ES-I3 (cell line): ENCODE measurements at regions not wholly inside any gene's neighbourhood (a gene's known extent, or its start where the extent isn't known, plus 50 kb on each side); places are given as distances from the start of the nearest gene placed in this dataset.
"Not testable (repeated sequence)": the region's sequence is repeated elsewhere in the genome, so short reads cannot be mapped to it uniquely, and the experiment has no call there.

ENCODE experiments used
- H3K36me3 ChIP-seq: 2 replicates; pipeline ENCODE4 v1.6.1; 2013; ENCODE audit warnings: mild to moderate bottlenecking, low read length, control low read depth, moderate library complexity; ENCODE audit not compliant: insufficient read depth
- H3K4me1 ChIP-seq: 2 replicates; pipeline ENCODE4 v1.6.1; 2013; ENCODE audit warnings: mild to moderate bottlenecking, control low read depth, low read length; ENCODE audit not compliant: insufficient read depth
- H3K9ac ChIP-seq: 2 replicates; pipeline ENCODE4 v1.6.1; 2013; ENCODE audit warnings: low read depth, mild to moderate bottlenecking, low read length, moderate library complexity
- H3K9me3 ChIP-seq: 2 replicates; pipeline ENCODE4 v1.6.1; 2013; ENCODE audit warnings: mild to moderate bottlenecking, low read length, moderate library complexity; ENCODE audit not compliant: control insufficient read depth, insufficient read depth

GRCh38 chr13:46448148-46448547 is 61.1 kb upstream of the RUBCNL start:
- H3K4me1 ChIP-seq, H3K36me3 ChIP-seq, H3K9me3 ChIP-seq, H3K9ac ChIP-seq: not testable (repeated sequence)

DNA sequence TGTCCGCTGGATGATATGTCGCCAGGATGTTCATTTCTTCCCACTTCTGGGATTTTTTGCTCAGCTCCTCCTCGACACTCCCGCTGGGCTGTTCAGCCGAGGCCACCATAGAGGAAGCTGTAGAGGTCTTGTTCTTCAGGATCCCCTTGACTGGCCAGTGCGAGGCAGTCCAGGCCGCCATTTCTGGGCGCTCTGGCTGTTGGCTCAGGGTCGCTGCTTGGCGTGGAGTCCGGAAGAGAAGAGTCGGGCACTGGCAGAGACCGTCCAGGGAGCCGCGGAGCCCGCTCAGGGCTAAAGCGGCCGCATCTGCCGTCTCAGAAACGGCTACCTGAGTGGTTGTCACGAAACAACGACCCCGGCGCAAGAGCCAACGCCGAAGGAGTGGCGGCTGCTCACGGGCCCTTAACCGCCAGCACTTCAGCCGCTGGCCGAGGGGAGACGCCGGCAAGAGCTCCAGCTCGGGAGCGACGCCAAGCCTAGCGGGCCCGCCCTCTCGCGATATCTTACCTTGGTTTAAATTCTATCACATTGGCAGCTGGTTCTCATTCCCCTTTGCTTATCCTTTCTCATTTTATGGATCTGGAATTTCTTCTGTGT is 50.9 kb upstream of the RUBCNL start:
- not testable (repeated sequence) for H3K9ac ChIP-seq, H3K4me1 ChIP-seq, H3K9me3 ChIP-seq, H3K36me3 ChIP-seq
